Gastrocnemius medialis (tissue), 4 donors: ENCODE measurements at regions not wholly inside any gene's neighbourhood (a gene's known extent, or its start where the extent isn't known, plus 50 kb on each side); places are given as distances from the start of the nearest gene placed in this dataset.

Source experiments
- ATAC-seq, 2 donors: fragments of 150-250 bp; one replicate each; pipeline ENCODE4 v1.9.1; 2016
- DNase-seq, 2 donors: peaks; one replicate each; pipeline ENCODE4 v3.0.0-alpha.2; 2019
- H3K27ac ChIP-seq, 4 donors: fragments of 200-600 bp; sonication (generic); 1 replicate in 1 of 4; 2 replicates in 3 of 4; pipeline ENCODE4 v1.5.1; 2016 to 2018; ENCODE audit warnings: mild to moderate bottlenecking in 2 of 4, moderate library complexity in 1 of 4
- H3K27me3 ChIP-seq, 3 donors: fragments of 200-600 bp; sonication (generic) in 2 of 3; 1 replicate in 1 of 3; 2 replicates in 2 of 3; pipeline versions ENCODE4 v1.5.1 to v1.6.0; 2016 to 2019; ENCODE audit warnings: mild to moderate bottlenecking in 1 of 3, moderate library complexity in 1 of 3
- H3K36me3 ChIP-seq, 2 donors: fragments of 200-600 bp; sonication (generic) in 1 of 2; one replicate each; pipeline ENCODE4 v1.5.1; 2017 to 2018
- H3K4me1 ChIP-seq, 2 donors: fragments of 200-600 bp; sonication (generic) in 1 of 2; one replicate each; pipeline ENCODE4 v1.5.1; 2016 to 2017; ENCODE audit warnings: mild to moderate bottlenecking in 2 of 2
- H3K4me3 ChIP-seq, 4 donors: fragments of 200-600 bp; sonication (generic) in 3 of 4; 1 replicate in 1 of 4; 2 replicates in 3 of 4; pipeline ENCODE4 v1.5.1; 2016 to 2019; ENCODE audit warnings: mild to moderate bottlenecking in 2 of 4
- H3K9me3 ChIP-seq, 3 donors: fragments of 200-600 bp; sonication (generic) in 2 of 3; 1 replicate in 1 of 3; 2 replicates in 2 of 3; pipeline ENCODE4 v1.5.1; 2016 to 2019
- POLR2A ChIP-seq, 2 donors: fragments of 450-650 bp; IDR thresholded peaks; one replicate each; pipeline ENCODE4 v1.6.1; 2017; ENCODE audit warnings: antibody characterized with exemption in 2 of 2, mild to moderate bottlenecking in 2 of 2, moderate library complexity in 2 of 2
- in situ Hi-C, 4 donors: fragments of 200-750 bp; cut with MboI; loops; one replicate each; pipeline versions ENCODE4 v1.15.0 to v1.8.0; 2017; ENCODE audit warnings: low sequenced_read_pairs in 4 of 4
- intact Hi-C: fragments of 100-400 bp; cut with DNase I; formaldehyde crosslinking; loops from one replicate; pipeline ENCODE4 v1.15.1; 2023; ENCODE audit warnings: low total_unique reads
- TF ChIP-seq, protein P1 (sequence below), 5 experiments: fragments of 450-650 bp in 3 of 5; fragments of 200-600 bp in 2 of 5; sonication (generic) in 2 of 5; IDR thresholded peaks in 4 of 5; conservative IDR thresholded peaks in 1 of 5; 1 replicate in 4 of 5; 2 replicates in 1 of 5; pipeline ENCODE4 v1.5.1; 2016 to 2019; ENCODE audit warnings: antibody characterized with exemption in 5 of 5, mild to moderate bottlenecking in 3 of 5, moderate library complexity in 3 of 5

DNA sequence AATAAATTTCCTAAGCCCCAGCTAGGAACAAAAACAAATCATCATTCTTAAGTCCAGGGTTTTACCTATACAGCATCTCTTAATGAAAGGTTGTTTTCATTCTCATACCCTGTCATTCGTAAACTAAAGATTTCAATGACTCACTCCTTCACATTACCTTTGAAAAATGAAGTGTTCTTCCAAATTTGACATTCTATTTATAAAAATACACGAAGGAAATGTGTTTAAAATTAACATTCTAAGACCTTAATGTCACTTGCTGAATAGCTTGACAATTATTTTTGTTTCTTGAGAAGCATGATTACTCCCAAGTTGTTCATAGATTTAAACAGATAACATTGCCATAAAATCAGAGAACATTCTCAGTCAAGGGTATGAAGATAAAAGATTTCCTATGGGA is 1188.3 kb upstream of the SORCS1 start:
- in situ Hi-C loops, result no loop called here
- Histone ChIP-seq H3K9me3 (no peaks in the 10 kb centered on the region), H3K36me3 (no peaks in the 10 kb centered on the region), H3K4me1 (no peaks in the 10 kb centered on the region), H3K27me3 (no peaks in the 10 kb centered on the region), H3K27ac (no peak overlapping the region), H3K4me3 (no peak overlapping the region)
- TF ChIP-seq, protein P1, sequence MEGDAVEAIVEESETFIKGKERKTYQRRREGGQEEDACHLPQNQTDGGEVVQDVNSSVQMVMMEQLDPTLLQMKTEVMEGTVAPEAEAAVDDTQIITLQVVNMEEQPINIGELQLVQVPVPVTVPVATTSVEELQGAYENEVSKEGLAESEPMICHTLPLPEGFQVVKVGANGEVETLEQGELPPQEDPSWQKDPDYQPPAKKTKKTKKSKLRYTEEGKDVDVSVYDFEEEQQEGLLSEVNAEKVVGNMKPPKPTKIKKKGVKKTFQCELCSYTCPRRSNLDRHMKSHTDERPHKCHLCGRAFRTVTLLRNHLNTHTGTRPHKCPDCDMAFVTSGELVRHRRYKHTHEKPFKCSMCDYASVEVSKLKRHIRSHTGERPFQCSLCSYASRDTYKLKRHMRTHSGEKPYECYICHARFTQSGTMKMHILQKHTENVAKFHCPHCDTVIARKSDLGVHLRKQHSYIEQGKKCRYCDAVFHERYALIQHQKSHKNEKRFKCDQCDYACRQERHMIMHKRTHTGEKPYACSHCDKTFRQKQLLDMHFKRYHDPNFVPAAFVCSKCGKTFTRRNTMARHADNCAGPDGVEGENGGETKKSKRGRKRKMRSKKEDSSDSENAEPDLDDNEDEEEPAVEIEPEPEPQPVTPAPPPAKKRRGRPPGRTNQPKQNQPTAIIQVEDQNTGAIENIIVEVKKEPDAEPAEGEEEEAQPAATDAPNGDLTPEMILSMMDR (IDR thresholded peaks at IDR 0.05 in 4 of 5, conservative IDR thresholded peaks at IDR 0.05 in 1 of 5), result no peak
- TF ChIP-seq POLR2A (IDR thresholded peaks at IDR 0.05), result no peak
- DNase-seq (no peak), ATAC-seq (no peak)
- intact Hi-C loops, result no loop called here

- intact Hi-C loops, result no loop called here
- no peaks in the 10 kb centered on the region for H3K27me3 ChIP-seq
- no peaks in the 10 kb centered on the region for H3K9me3 ChIP-seq
- DNase-seq (no peak), ATAC-seq (no peak)
- no peak overlapping the region for H3K4me3 ChIP-seq
- H3K27ac ChIP-seq, result no peak overlapping the region
- no peaks in the 10 kb centered on the region for H3K36me3 ChIP-seq
- in situ Hi-C loops, result no loop called here
- no peak for TF ChIP-seq POLR2A (IDR thresholded peaks at IDR 0.05)
- TF ChIP-seq, protein P1 (IDR thresholded peaks at IDR 0.05 in 4 of 5, conservative IDR thresholded peaks at IDR 0.05 in 1 of 5), result no peak
- no peaks in the 10 kb centered on the region for H3K4me1 ChIP-seq
These were observed 1183.7 kb upstream of the SORCS1 start for GRCh38 chr10:108348215-108348614.

DNA sequence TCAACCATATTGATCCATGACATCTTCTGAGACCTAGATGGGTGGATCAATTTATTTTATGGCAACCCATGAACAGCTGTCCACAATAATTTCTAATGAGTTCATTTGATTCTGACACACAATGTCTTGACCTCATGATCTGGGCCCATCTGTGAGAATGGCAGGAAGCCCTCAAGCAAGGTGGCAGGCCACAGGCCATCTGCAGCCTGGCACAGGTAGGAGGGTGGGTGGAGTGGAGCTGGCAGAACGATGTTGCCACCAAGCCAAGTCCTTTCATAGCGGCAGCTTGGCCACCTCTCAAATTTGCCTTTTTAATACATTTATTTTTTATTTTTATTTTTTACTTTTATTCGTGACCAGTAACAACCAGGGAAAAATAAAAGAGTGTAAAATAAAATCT is 1181.6 kb upstream of the SORCS1 start:
- ATAC-seq (no peak), DNase-seq (no peak)
- Histone ChIP-seq H3K27ac (no peak overlapping the region), H3K9me3 (no peaks in the 10 kb centered on the region), H3K4me1 (no peaks in the 10 kb centered on the region), H3K27me3 (no peaks in the 10 kb centered on the region), H3K4me3 (no peak overlapping the region), H3K36me3 (no peaks in the 10 kb centered on the region)
- TF ChIP-seq, protein P1 (IDR thresholded peaks at IDR 0.05 in 4 of 5, conservative IDR thresholded peaks at IDR 0.05 in 1 of 5), result no peak
- TF ChIP-seq POLR2A (IDR thresholded peaks at IDR 0.05), result no peak
- intact Hi-C loops (no loop called here), in situ Hi-C loops (no loop called here)

DNA sequence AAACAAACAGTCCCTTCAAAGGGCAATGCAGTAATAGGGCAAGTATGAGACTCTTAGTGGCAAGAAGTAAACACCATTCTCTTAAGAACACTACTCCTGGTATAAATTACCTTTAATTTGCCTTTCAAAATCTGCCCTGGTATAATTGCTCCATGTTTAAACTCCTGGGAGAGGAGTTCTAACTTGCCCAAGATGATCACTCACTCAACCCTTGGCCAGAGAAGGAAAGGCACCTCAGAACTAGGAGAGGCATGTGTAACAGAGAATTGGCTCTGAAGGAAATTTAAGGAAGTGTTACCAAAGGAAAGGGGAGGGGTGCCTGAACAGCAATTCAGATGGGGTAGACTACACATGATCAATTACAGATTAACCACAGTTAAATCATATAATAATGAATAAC is 1173.6 kb upstream of the SORCS1 start:
- no peaks in the 10 kb centered on the region for H3K9me3 ChIP-seq
- no peaks in the 10 kb centered on the region for H3K4me1 ChIP-seq
- in situ Hi-C loops, result no loop called here
- no peak for DNase-seq
- no peaks in the 10 kb centered on the region for H3K36me3 ChIP-seq
- intact Hi-C loops, result no loop called here
- H3K27ac ChIP-seq, result no peak overlapping the region
- TF ChIP-seq, protein P1 (IDR thresholded peaks at IDR 0.05 in 4 of 5, conservative IDR thresholded peaks at IDR 0.05 in 1 of 5), result no peak
- TF ChIP-seq POLR2A (IDR thresholded peaks at IDR 0.05), result no peak
- H3K27me3 ChIP-seq, result no peaks in the 10 kb centered on the region
- no peak overlapping the region for H3K4me3 ChIP-seq
- ATAC-seq, result no peak

DNA sequence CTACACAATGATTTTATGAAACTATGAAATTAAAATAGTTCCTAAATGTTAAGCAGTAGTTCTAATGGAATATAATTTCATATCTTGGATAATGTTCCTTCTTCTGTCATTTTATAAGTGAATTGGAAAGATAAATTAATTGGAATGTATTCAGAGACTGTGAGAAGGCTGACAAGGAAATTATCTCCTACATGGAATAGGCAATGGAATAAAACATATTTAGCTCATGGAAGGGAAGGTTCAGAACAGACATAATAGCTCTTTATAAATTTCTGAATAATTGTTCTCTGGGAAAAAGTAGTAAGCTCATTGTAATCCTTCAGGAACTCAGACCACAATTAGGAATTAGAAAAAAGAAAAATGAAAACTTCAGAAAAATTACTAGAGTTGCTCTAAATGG is 1172.3 kb upstream of the SORCS1 start:
- intact Hi-C loops, result no loop called here
- no peak for ATAC-seq
- Histone ChIP-seq H3K27ac (no peak overlapping the region), H3K27me3 (no peaks in the 10 kb centered on the region), H3K36me3 (no peaks in the 10 kb centered on the region), H3K4me3 (no peak overlapping the region), H3K4me1 (no peaks in the 10 kb centered on the region), H3K9me3 (no peaks in the 10 kb centered on the region)
- in situ Hi-C loops, result no loop called here
- TF ChIP-seq, protein P1 (IDR thresholded peaks at IDR 0.05 in 4 of 5, conservative IDR thresholded peaks at IDR 0.05 in 1 of 5), result no peak
- no peak for TF ChIP-seq POLR2A (IDR thresholded peaks at IDR 0.05)
- DNase-seq, result no peak
